ENCODE measurements at regions not wholly inside any gene's neighbourhood (a gene's known extent, or its start where the extent isn't known, plus 50 kb on each side); places are given as distances from the start of the nearest gene placed in this dataset.

- H3K36me3 ChIP-seq = no peaks in the 10 kb centered on the region
- H3K27ac ChIP-seq (replicated peaks in 1 of 4) = no peak overlapping the region
- no peaks in the 10 kb centered on the region for H3K27me3 ChIP-seq
- H3K9me3 ChIP-seq = no peaks in the 10 kb centered on the region
- TF ChIP-seq POLR2A (IDR thresholded peaks at IDR 0.05; ENCODE audit: low read depth) (no peak), CTCF (IDR thresholded peaks at IDR 0.05) (no peak), POLR2AphosphoS5 (IDR thresholded peaks at IDR 0.05) (no peak), EP300 (IDR thresholded peaks at IDR 0.05) (no peak)
- intact Hi-C loops (cut with DNase I) = no loop called here
- H3K4me1 ChIP-seq = no peaks in the 10 kb centered on the region
- WGBS = 74% methylated on average over 3 of the region's 3 CpGs
- DNase-seq (ENCODE audit: extremely low spot score) = no peak
- no peak overlapping the region for H3K4me3 ChIP-seq
Measured at GRCh38 chr13:65093357-65093756, 2136.8 kb downstream of the PCDH9 start.

GRCh38 chr13:65091031-65091430, 2139.1 kb downstream of the PCDH9 start:
- no peaks in the 10 kb centered on the region for H3K4me1 ChIP-seq
- no peak overlapping the region for H3K27ac ChIP-seq (replicated peaks in 1 of 4)
- TF ChIP-seq POLR2A (IDR thresholded peaks at IDR 0.05; ENCODE audit: low read depth) (no peak), CTCF (IDR thresholded peaks at IDR 0.05) (no peak), POLR2AphosphoS5 (IDR thresholded peaks at IDR 0.05) (no peak), EP300 (IDR thresholded peaks at IDR 0.05) (no peak)
- no peaks in the 10 kb centered on the region for H3K27me3 ChIP-seq
- no peaks in the 10 kb centered on the region for H3K9me3 ChIP-seq
- no peak for DNase-seq (ENCODE audit: extremely low spot score)
- WGBS = 85% methylated on average over 2 of the region's 2 CpGs
- H3K36me3 ChIP-seq = no peaks in the 10 kb centered on the region
- intact Hi-C loops (cut with DNase I) = no loop called here
- no peak overlapping the region for H3K4me3 ChIP-seq

GRCh38 chr13:65090186-65090585, 2139.9 kb downstream of the PCDH9 start:
- H3K27ac ChIP-seq (replicated peaks in 1 of 4) = no peak overlapping the region
- H3K36me3 ChIP-seq = no peaks in the 10 kb centered on the region
- intact Hi-C loops (cut with DNase I) = no loop called here
- TF ChIP-seq CTCF (IDR thresholded peaks at IDR 0.05) (no peak), EP300 (IDR thresholded peaks at IDR 0.05) (no peak), POLR2A (IDR thresholded peaks at IDR 0.05; ENCODE audit: low read depth) (no peak), POLR2AphosphoS5 (IDR thresholded peaks at IDR 0.05) (no peak)
- H3K9me3 ChIP-seq = no peaks in the 10 kb centered on the region
- no peaks in the 10 kb centered on the region for H3K27me3 ChIP-seq
- H3K4me1 ChIP-seq = no peaks in the 10 kb centered on the region
- no peak overlapping the region for H3K4me3 ChIP-seq
- no peak for DNase-seq (ENCODE audit: extremely low spot score)

GRCh38 chr13:65088906-65089305, 2141.2 kb downstream of the PCDH9 start:
- no peak overlapping the region for H3K4me3 ChIP-seq
- no peaks in the 10 kb centered on the region for H3K36me3 ChIP-seq
- intact Hi-C loops (cut with DNase I) = no loop called here
- DNase-seq (ENCODE audit: extremely low spot score) = no peak
- H3K4me1 ChIP-seq = no peaks in the 10 kb centered on the region
- no peaks in the 10 kb centered on the region for H3K9me3 ChIP-seq
- no peaks in the 10 kb centered on the region for H3K27me3 ChIP-seq
- TF ChIP-seq EP300 (IDR thresholded peaks at IDR 0.05) (no peak), POLR2A (IDR thresholded peaks at IDR 0.05; ENCODE audit: low read depth) (no peak), CTCF (IDR thresholded peaks at IDR 0.05) (no peak), POLR2AphosphoS5 (IDR thresholded peaks at IDR 0.05) (no peak)
- no peak overlapping the region for H3K27ac ChIP-seq (replicated peaks in 1 of 4)

- no peaks in the 10 kb centered on the region for H3K4me1 ChIP-seq
- no peaks in the 10 kb centered on the region for H3K27me3 ChIP-seq
- WGBS = 92% methylated on average over 6 of the region's 6 CpGs
- H3K27ac ChIP-seq (replicated peaks in 1 of 4) = no peak overlapping the region
- intact Hi-C loops (cut with DNase I) = no loop called here
- H3K4me3 ChIP-seq = no peak overlapping the region
- no peaks in the 10 kb centered on the region for H3K36me3 ChIP-seq
- no peak for DNase-seq (ENCODE audit: extremely low spot score)
- TF ChIP-seq EP300 (IDR thresholded peaks at IDR 0.05) (no peak), POLR2A (IDR thresholded peaks at IDR 0.05; ENCODE audit: low read depth) (no peak), CTCF (IDR thresholded peaks at IDR 0.05) (no peak), POLR2AphosphoS5 (IDR thresholded peaks at IDR 0.05) (no peak)
- H3K9me3 ChIP-seq = no peaks in the 10 kb centered on the region
Measured at GRCh38 chr13:65085977-65086376, 2144.2 kb downstream of the PCDH9 start.

All from esophagus muscularis mucosa (tissue), 4 donors.